ENCODE measurements at regions not wholly inside any gene's neighbourhood (a gene's known extent, or its start where the extent isn't known, plus 50 kb on each side); places are given as distances from the start of the nearest gene placed in this dataset.

GRCh38 chr13:33723772-33724435, 94.0 kb upstream of the RFC3 start:
- in situ Hi-C loops (cut with HindIII; ENCODE audit: low pct_ligation_motif_present, low sequenced_read_pairs), result no loop called here

GRCh38 chr13:33725340-33725739, 92.6 kb upstream of the RFC3 start:
- no peaks in the 10 kb centered on the region for H3K36me3 ChIP-seq (replicated peaks)
- H3K27me3 ChIP-seq (replicated peaks), result no peaks in the 10 kb centered on the region
- in situ Hi-C loops (cut with HindIII; ENCODE audit: low pct_ligation_motif_present, low sequenced_read_pairs), result no loop called here
- H3K4me3 ChIP-seq (ENCODE audit: low read depth, low read length), result no peak overlapping the region
- no peak overlapping the region for H3K27ac ChIP-seq
- TF ChIP-seq CTCF (IDR thresholded peaks at IDR 0.05; ENCODE audit: low read depth, low read length, missing control alignments), result no peak
- no peak for DNase-seq

More at GRCh38 chr13:33723772-33724435, 94.0 kb upstream of the RFC3 start:
- Histone ChIP-seq H3K27me3 (replicated peaks) (no peaks in the 10 kb centered on the region), H3K4me3 (ENCODE audit: low read depth, low read length) (no peak overlapping the region), H3K36me3 (replicated peaks) (no peaks in the 10 kb centered on the region), H3K27ac (no peak overlapping the region)
- peak; percentile 79 for TF ChIP-seq CTCF (IDR thresholded peaks at IDR 0.05; ENCODE audit: low read depth, low read length, missing control alignments)
- DNase-seq, result peak; percentile 84

GRCh38 chr13:33727297-33728083, 90.5 kb upstream of the RFC3 start:
- DNase-seq, result no peak
- Histone ChIP-seq H3K27ac (no peak overlapping the region), H3K4me3 (ENCODE audit: low read depth, low read length) (no peak overlapping the region), H3K36me3 (replicated peaks) (no peaks in the 10 kb centered on the region), H3K27me3 (replicated peaks) (no peaks in the 10 kb centered on the region)
- TF ChIP-seq CTCF (IDR thresholded peaks at IDR 0.05; ENCODE audit: low read depth, low read length, missing control alignments), result no peak
- in situ Hi-C loops (cut with HindIII; ENCODE audit: low pct_ligation_motif_present, low sequenced_read_pairs), result no loop called here

DNA sequence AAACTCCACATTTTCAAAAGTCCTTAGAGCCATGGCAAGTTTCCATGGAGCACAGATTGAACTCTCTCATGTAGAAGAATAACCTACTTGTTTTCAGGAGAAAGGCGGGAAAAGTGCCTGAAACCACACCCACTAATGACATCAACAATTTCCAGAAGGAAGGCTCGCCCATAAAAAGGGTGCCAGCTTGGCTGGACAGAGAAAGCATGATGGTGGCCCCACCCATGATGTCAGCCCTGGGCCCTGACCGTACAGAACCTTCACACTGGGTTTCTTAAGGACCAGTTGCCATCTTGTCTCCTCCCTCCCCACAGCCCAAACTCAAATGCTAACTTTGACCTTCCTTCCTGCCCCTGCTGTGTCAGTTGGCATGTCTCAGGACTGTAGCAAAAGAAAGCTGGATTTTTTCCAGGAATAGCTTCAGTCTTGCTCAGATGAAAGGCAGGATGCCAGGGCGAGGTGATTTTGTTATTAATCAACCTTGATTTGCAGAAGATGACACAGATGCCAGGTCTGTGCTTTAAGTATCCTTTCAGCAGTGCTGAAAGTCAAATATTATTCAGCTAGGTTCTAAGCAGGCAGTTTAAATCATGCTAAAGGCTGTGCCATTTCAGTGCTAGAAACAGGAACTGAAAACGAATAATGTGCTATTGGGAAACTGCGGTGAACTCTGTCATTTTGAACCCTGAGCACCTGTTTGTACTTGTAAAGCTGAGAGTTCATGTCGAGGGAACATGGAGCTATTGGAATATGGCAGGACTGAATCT, 89.5 kb upstream of the RFC3 start:
- in situ Hi-C loops (cut with HindIII; ENCODE audit: low pct_ligation_motif_present, low sequenced_read_pairs), result no loop called here
- no peak for TF ChIP-seq CTCF (IDR thresholded peaks at IDR 0.05; ENCODE audit: low read depth, low read length, missing control alignments)
- DNase-seq, result no peak
- Histone ChIP-seq H3K27me3 (replicated peaks) (no peaks in the 10 kb centered on the region), H3K27ac (no peak overlapping the region), H3K4me3 (ENCODE audit: low read depth, low read length) (no peak overlapping the region), H3K36me3 (replicated peaks) (no peaks in the 10 kb centered on the region)

- Histone ChIP-seq H3K36me3 (replicated peaks) (no peaks in the 10 kb centered on the region), H3K27me3 (replicated peaks) (no peaks in the 10 kb centered on the region), H3K27ac (no peak overlapping the region), H3K4me3 (ENCODE audit: low read depth, low read length) (no peak overlapping the region)
- no peak for DNase-seq
- TF ChIP-seq CTCF (IDR thresholded peaks at IDR 0.05; ENCODE audit: low read depth, low read length, missing control alignments), result no peak
- in situ Hi-C loops (cut with HindIII; ENCODE audit: low pct_ligation_motif_present, low sequenced_read_pairs), result no loop called here
Observed at GRCh38 chr13:33730147-33730546, 87.8 kb upstream of the RFC3 start.
